HEK293T (cell line): ENCODE measurements at regions not wholly inside any gene's neighbourhood (a gene's known extent, or its start where the extent isn't known, plus 50 kb on each side); places are given as distances from the start of the nearest gene placed in this dataset.

Experiments used
- ARNT ChIP-seq: fragments of 450-650 bp; IDR thresholded peaks from 2 replicates; pipeline ENCODE4 v1.6.1; 2017; ENCODE audit warnings: mild to moderate bottlenecking
- BHLHE40 ChIP-seq: fragments of 450-650 bp; IDR thresholded peaks from 2 replicates; pipeline ENCODE4 v1.6.1; 2016; ENCODE audit warnings: mild to moderate bottlenecking, moderate library complexity, borderline replicate concordance
- CTBP1 ChIP-seq: fragments of 450-650 bp; IDR thresholded peaks from 2 replicates; pipeline ENCODE4 v1.6.1; 2016; ENCODE audit warnings: borderline replicate concordance
- ELF4 ChIP-seq: fragments of 450-650 bp; IDR thresholded peaks from 2 replicates; pipeline ENCODE4 v1.6.1; 2017; ENCODE audit warnings: antibody characterized with exemption
- FOXA1 ChIP-seq: fragments of 450-650 bp; IDR thresholded peaks from 2 replicates; pipeline ENCODE4 v1.6.1; 2016; ENCODE audit warnings: mild to moderate bottlenecking
- FOXM1 ChIP-seq: fragments of 450-650 bp; IDR thresholded peaks from 2 replicates; pipeline ENCODE4 v1.6.1; 2017; ENCODE audit warnings: mild to moderate bottlenecking, borderline replicate concordance
- HDGF ChIP-seq: fragments of 450-650 bp; IDR thresholded peaks from 2 replicates; pipeline ENCODE4 v1.6.1; 2017; ENCODE audit warnings: antibody characterized with exemption, borderline replicate concordance
- L3MBTL2 ChIP-seq: fragments of 450-650 bp; conservative IDR thresholded peaks from 2 replicates; pipeline ENCODE4 v1.6.1; 2016; ENCODE audit warnings: mild to moderate bottlenecking
- NFRKB ChIP-seq: fragments of 450-650 bp; IDR thresholded peaks from 2 replicates; pipeline ENCODE4 v1.6.1; 2016; ENCODE audit warnings: mild to moderate bottlenecking, moderate library complexity
- SP1 ChIP-seq: fragments of 450-650 bp; IDR thresholded peaks from 2 replicates; pipeline ENCODE4 v1.6.1; 2017
- SUZ12 ChIP-seq: fragments of 450-650 bp; IDR thresholded peaks from 2 replicates; pipeline ENCODE4 v1.6.1; 2016; ENCODE audit warnings: mild to moderate bottlenecking
- TARDBP ChIP-seq: fragments of 450-650 bp; IDR thresholded peaks from 2 replicates; pipeline ENCODE4 v1.6.1; 2016
- TF ChIP-seq, protein P1 (sequence below): fragments of 450-650 bp; IDR thresholded peaks from 2 replicates; pipeline ENCODE4 v1.6.1; 2016

DNA sequence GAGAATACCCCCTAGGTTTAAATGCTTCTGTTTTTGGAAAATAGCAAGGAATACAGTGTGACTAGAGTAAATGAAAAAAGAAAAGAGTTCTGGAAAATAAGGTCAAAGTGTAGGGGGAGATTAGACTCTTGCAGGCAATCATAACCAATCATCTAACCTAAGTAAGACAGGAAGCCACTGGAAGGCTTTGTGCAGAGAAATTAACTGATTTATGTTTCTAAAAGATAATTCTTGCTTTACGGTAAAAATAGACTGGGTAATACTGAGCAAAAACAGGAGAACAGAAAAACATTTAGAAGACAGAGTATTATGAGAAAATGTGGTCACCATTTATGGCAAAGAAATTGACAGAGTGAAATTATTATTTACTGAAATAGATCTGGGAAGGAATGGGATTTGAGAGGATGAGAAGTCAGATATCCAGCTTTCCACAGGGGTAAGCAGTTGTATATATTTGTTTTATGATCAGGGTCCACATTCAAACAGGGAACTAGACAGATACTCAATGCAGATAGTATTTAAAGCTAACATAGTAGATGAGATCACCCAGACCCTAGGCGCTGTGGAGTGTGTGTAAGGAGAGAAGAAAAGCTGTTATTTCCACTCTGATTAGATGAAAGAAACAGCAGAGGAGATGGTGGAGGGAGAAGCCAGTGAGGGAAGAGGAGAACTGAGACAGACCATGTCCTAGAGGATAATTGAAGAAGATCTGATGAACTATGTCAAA lies 1225.3 kb downstream of the CDH11 start:
- TF ChIP-seq, protein P1, sequence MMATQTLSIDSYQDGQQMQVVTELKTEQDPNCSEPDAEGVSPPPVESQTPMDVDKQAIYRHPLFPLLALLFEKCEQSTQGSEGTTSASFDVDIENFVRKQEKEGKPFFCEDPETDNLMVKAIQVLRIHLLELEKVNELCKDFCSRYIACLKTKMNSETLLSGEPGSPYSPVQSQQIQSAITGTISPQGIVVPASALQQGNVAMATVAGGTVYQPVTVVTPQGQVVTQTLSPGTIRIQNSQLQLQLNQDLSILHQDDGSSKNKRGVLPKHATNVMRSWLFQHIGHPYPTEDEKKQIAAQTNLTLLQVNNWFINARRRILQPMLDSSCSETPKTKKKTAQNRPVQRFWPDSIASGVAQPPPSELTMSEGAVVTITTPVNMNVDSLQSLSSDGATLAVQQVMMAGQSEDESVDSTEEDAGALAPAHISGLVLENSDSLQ: no peak
- TF ChIP-seq ELF4 (no peak), TARDBP (no peak), L3MBTL2 (no peak), CTBP1 (no peak), HDGF (no peak), NFRKB (no peak), BHLHE40 (no peak), SUZ12 (no peak), FOXM1 (no peak), SP1 (no peak), ARNT (no peak), FOXA1 (no peak)
